ENCODE measurements at regions not wholly inside any gene's neighbourhood (a gene's known extent, or its start where the extent isn't known, plus 50 kb on each side); places are given as distances from the start of the nearest gene placed in this dataset.

- Histone ChIP-seq H3K4me2 (ENCODE audit: insufficient read depth in 1 of 2, low read depth in 2 of 2, low read length in 2 of 2) (no peak overlapping the region), H2AK5ac (ENCODE audit: low read depth, low read length) (no peak overlapping the region), H3K9me3 (ENCODE audit: insufficient read depth in 2 of 2, low read depth in 1 of 2, low read length in 1 of 2) (no peaks in the 10 kb centered on the region), H3K23ac (ENCODE audit: insufficient read length) (no peak overlapping the region), H3K9ac (replicated peaks in 1 of 4; ENCODE audit: extremely low read depth in 1 of 4, low read depth in 3 of 4, low read length in 3 of 4) (no peak overlapping the region), H3K27ac (ENCODE audit: low read depth, low read length) (no peak overlapping the region), H3K4me3 (ENCODE audit: extremely low read depth in 1 of 4, insufficient read depth in 2 of 4, low read depth in 3 of 4, low read length in 4 of 4) (no peak overlapping the region), H2BK120ac (replicated peaks; ENCODE audit: low read depth, low read length) (no peak overlapping the region), H4K8ac (ENCODE audit: extremely low read depth, insufficient read depth, low read length) (no peak overlapping the region), H3K4me1 (replicated peaks in 1 of 4; ENCODE audit: control insufficient read depth in 3 of 4, insufficient read depth in 4 of 4, low read length in 3 of 4) (no peaks in the 10 kb centered on the region), H2BK12ac (ENCODE audit: low read depth, low read length) (no peak overlapping the region), H3K18ac (ENCODE audit: extremely low read depth, low read length) (no peak overlapping the region), H3K23me2 (ENCODE audit: low read depth, low read length) (no peaks in the 10 kb centered on the region), H3K56ac (replicated peaks; ENCODE audit: insufficient read length, low read depth, low read length) (no peak overlapping the region), H4K20me1 (replicated peaks in 1 of 2; ENCODE audit: control insufficient read depth in 1 of 2, insufficient read depth in 2 of 2, low read length in 2 of 2) (no peaks in the 10 kb centered on the region), H2BK20ac (ENCODE audit: low read length) (no peak overlapping the region), H3K79me2 (ENCODE audit: control insufficient read depth in 1 of 2, insufficient read depth in 2 of 2, low read length in 2 of 2) (no peaks in the 10 kb centered on the region), H3K14ac (ENCODE audit: insufficient read length) (no peak overlapping the region), H3K79me1 (ENCODE audit: low read depth, low read length) (no peaks in the 10 kb centered on the region), H2BK5ac (ENCODE audit: low read depth, low read length) (no peak overlapping the region), H2BK15ac (ENCODE audit: low read length) (no peak overlapping the region), H4K91ac (replicated peaks; ENCODE audit: insufficient read length, low read length) (no peak overlapping the region), H3K4ac (replicated peaks; ENCODE audit: insufficient read length, low read depth, low read length) (no peak overlapping the region), H3K36me3 (ENCODE audit: control insufficient read depth in 2 of 4, insufficient read depth in 4 of 4, low read length in 3 of 4) (no peaks in the 10 kb centered on the region), H4K5ac (ENCODE audit: insufficient read length, low read depth, low read length) (no peak overlapping the region), H2AFZ (ENCODE audit: low read length) (no peak overlapping the region), H3K27me3 (replicated peaks in 1 of 4; ENCODE audit: control insufficient read depth in 3 of 4, extremely low read depth in 1 of 4, insufficient read depth in 3 of 4, low read length in 3 of 4) (no peaks in the 10 kb centered on the region)
- POLR2A ChIA-PET (ENCODE audit: partially characterized antibody) = no interaction called here
- TF ChIP-seq GTF2F1 (IDR thresholded peaks at IDR 0.05; ENCODE audit: borderline replicate concordance, low read depth, low read length) (no peak), BACH1 (IDR thresholded peaks at IDR 0.05; ENCODE audit: low read length) (no peak), SP4 (IDR thresholded peaks at IDR 0.05; ENCODE audit: low read length) (no peak), RBBP5 (IDR thresholded peaks at IDR 0.05; ENCODE audit: borderline replicate concordance, low read depth, low read length) (no peak), POU5F1 (IDR thresholded peaks at IDR 0.05; ENCODE audit: low read depth, low read length) (no peak), BCL11A (IDR thresholded peaks at IDR 0.05; ENCODE audit: low read depth in 2 of 2, low read length in 2 of 2) (no peak), SUZ12 (IDR thresholded peaks at IDR 0.05; ENCODE audit: low read length) (no peak), CBX5 (IDR thresholded peaks at IDR 0.05; ENCODE audit: low read depth, low read length) (no peak), TBP (IDR thresholded peaks at IDR 0.05; ENCODE audit: low read depth, low read length) (no peak), JUND (IDR thresholded peaks at IDR 0.05; ENCODE audit: low read length) (no peak), GABPA (IDR thresholded peaks at IDR 0.05; ENCODE audit: borderline replicate concordance, insufficient read depth, low read length) (no peak), KDM5A (IDR thresholded peaks at IDR 0.05; ENCODE audit: low read length) (no peak), CTBP2 (IDR thresholded peaks at IDR 0.05; ENCODE audit: borderline replicate concordance, insufficient read depth, insufficient read length, low read length) (no peak), FOSL1 (IDR thresholded peaks at IDR 0.05; ENCODE audit: insufficient read depth, low read depth, low read length) (no peak), E2F6 (IDR thresholded peaks at IDR 0.05) (no peak), TAF1 (IDR thresholded peaks at IDR 0.05; ENCODE audit: low read depth, low read length) (no peak)
- WGBS, 2 experiments (ENCODE audit: extremely low coverage in 1 of 2, insufficient coverage in 1 of 2, insufficient read length in 1 of 2, insufficient replicate concordance in 2 of 2, low coverage in 1 of 2, low lambda C conversion rate in 2 of 2, missing lambda C conversion rate in 1 of 2) = 100% methylated on average over 1 of the region's 1 CpG; no CpG with 5 or more reads in 1 of the 2 experiments
- FAIRE-seq (no peak), DNase-seq (ENCODE audit: low read depth in 1 of 2, low spot score in 2 of 2) (no peak)
- CTCF ChIA-PET (ENCODE audit: partially characterized antibody) = interaction anchor here (1.3 kb wide), 1 partner anchor 15 kb away, joined by 3 read pairs; no protein-coding TSS in a partner anchor
These were observed 138.1 kb upstream of the TAB2 start for GRCh38 chr6:149179431-149179830.

Data from H1 (cell line).